ENCODE measurements at regions not wholly inside any gene's neighbourhood (a gene's known extent, or its start where the extent isn't known, plus 50 kb on each side); places are given as distances from the start of the nearest gene placed in this dataset.

- ChIA-PET POLR2A (no interaction called here), CTCF (no interaction called here)
- Histone ChIP-seq H3K4me3 (replicated peaks in 1 of 3; ENCODE audit: insufficient read depth in 1 of 3, low read depth in 1 of 3, low read length in 3 of 3) (no peak overlapping the region), H3K36me3 (ENCODE audit: control insufficient read depth in 2 of 2, extremely low read depth in 1 of 2, insufficient read depth in 2 of 2, low read length in 2 of 2) (no peaks in the 10 kb centered on the region), H3K27ac (ENCODE audit: insufficient read depth, low read depth, low read length) (no peak overlapping the region), H3K9me1 (replicated peaks; ENCODE audit: control insufficient read depth, extremely low read depth, insufficient read depth, low read length) (no peaks in the 10 kb centered on the region), H2AFZ (ENCODE audit: low read depth, low read length) (no peak overlapping the region), H3K4me1 (ENCODE audit: control insufficient read depth, extremely low read depth, insufficient read depth, low read length) (peaks cover 10% of the 10 kb centered on the region), H3K9me3 (replicated peaks; ENCODE audit: control insufficient read depth, insufficient read depth, low read length) (no peaks in the 10 kb centered on the region), H3K79me2 (ENCODE audit: control insufficient read depth, insufficient read depth, low read length) (no peaks in the 10 kb centered on the region), H3K27me3 (ENCODE audit: control insufficient read depth in 2 of 2, insufficient read depth in 2 of 2, low read length in 2 of 2) (no peaks in the 10 kb centered on the region), H3K4me2 (ENCODE audit: insufficient read depth, low read length) (no peak overlapping the region), H4K20me1 (replicated peaks; ENCODE audit: control insufficient read depth, extremely low read depth, insufficient read depth, low read length) (no peaks in the 10 kb centered on the region), H3K9ac (replicated peaks; ENCODE audit: extremely low read depth, insufficient read depth, low read length) (no peak overlapping the region)
- FAIRE-seq (no peak), DNase-seq (ENCODE audit: low read depth, low spot score) (no peak)
- no TSS peak for BruUV-seq (replicated peaks)
- intact Hi-C loops (cut with micrococcal nuclease), result no loop called here
- dilution Hi-C loops (cut with MboI; ENCODE audit: extremely low pct_ligation_motif_present, low sequenced_read_pairs), result no loop called here
- peak; percentile 63 for TF ChIP-seq GATA2 (IDR thresholded peaks at IDR 0.05; ENCODE audit: insufficient read depth, insufficient read length, low read depth, low read length)
- no peak for TF ChIP-seq CTCF (IDR thresholded peaks at IDR 0.05; ENCODE audit: extremely low read depth in 1 of 2, insufficient read depth in 1 of 2, low read depth in 1 of 2, low read length in 2 of 2)
These were observed 528.4 kb upstream of the NBEA start for GRCh38 chr13:34413538-34414210.

- FAIRE-seq, result no peak
- H2AFZ ChIP-seq (ENCODE audit: low read depth, low read length), result no peak overlapping the region
These were observed 527.5 kb upstream of the NBEA start for GRCh38 chr13:34414616-34415015.

More at GRCh38 chr13:34414616-34415015, 527.5 kb upstream of the NBEA start:
- intact Hi-C loops (cut with micrococcal nuclease) (no loop called here), dilution Hi-C loops (cut with MboI; ENCODE audit: extremely low pct_ligation_motif_present, low sequenced_read_pairs) (no loop called here)
- Histone ChIP-seq H3K9ac (replicated peaks; ENCODE audit: extremely low read depth, insufficient read depth, low read length) (no peak overlapping the region), H3K79me2 (ENCODE audit: control insufficient read depth, insufficient read depth, low read length) (no peaks in the 10 kb centered on the region), H3K4me1 (ENCODE audit: control insufficient read depth, extremely low read depth, insufficient read depth, low read length) (peaks cover 10% of the 10 kb centered on the region), H3K4me3 (replicated peaks in 1 of 3; ENCODE audit: insufficient read depth in 1 of 3, low read depth in 1 of 3, low read length in 3 of 3) (no peak overlapping the region), H3K9me1 (replicated peaks; ENCODE audit: control insufficient read depth, extremely low read depth, insufficient read depth, low read length) (no peaks in the 10 kb centered on the region), H3K4me2 (ENCODE audit: insufficient read depth, low read length) (no peak overlapping the region), H3K9me3 (replicated peaks; ENCODE audit: control insufficient read depth, insufficient read depth, low read length) (no peaks in the 10 kb centered on the region), H4K20me1 (replicated peaks; ENCODE audit: control insufficient read depth, extremely low read depth, insufficient read depth, low read length) (no peaks in the 10 kb centered on the region), H3K27ac (ENCODE audit: insufficient read depth, low read depth, low read length) (no peak overlapping the region), H3K36me3 (ENCODE audit: control insufficient read depth in 2 of 2, extremely low read depth in 1 of 2, insufficient read depth in 2 of 2, low read length in 2 of 2) (no peaks in the 10 kb centered on the region), H3K27me3 (ENCODE audit: control insufficient read depth in 2 of 2, insufficient read depth in 2 of 2, low read length in 2 of 2) (no peaks in the 10 kb centered on the region)
- no TSS peak for BruUV-seq (replicated peaks)
- CTCF ChIA-PET, result no interaction called here
- TF ChIP-seq EZH2 (IDR thresholded peaks at IDR 0.05; ENCODE audit: borderline replicate concordance, low read depth, low read length, severe bottlenecking) (no peak), FOS (IDR thresholded peaks at IDR 0.05; ENCODE audit: borderline replicate concordance, insufficient read depth, low read length) (no peak), GATA2 (IDR thresholded peaks at IDR 0.05; ENCODE audit: insufficient read depth, insufficient read length, low read depth, low read length) (no peak), MAX (IDR thresholded peaks at IDR 0.05; ENCODE audit: insufficient read depth, insufficient read length) (no peak), POLR2A (IDR thresholded peaks at IDR 0.05; ENCODE audit: low read depth, low read length) (no peak), MYC (IDR thresholded peaks at IDR 0.05; ENCODE audit: low read depth, low read length) (no peak), CTCF (IDR thresholded peaks at IDR 0.05; ENCODE audit: extremely low read depth in 1 of 2, insufficient read depth in 1 of 2, low read depth in 1 of 2, low read length in 2 of 2) (no peak), POLR2AphosphoS5 (IDR thresholded peaks at IDR 0.05; ENCODE audit: insufficient read depth, low read depth, low read length) (no peak), JUN (IDR thresholded peaks at IDR 0.05; ENCODE audit: borderline replicate concordance, insufficient read depth, insufficient read length, low read depth) (no peak)
- POLR2A ChIA-PET, result interaction anchor here (0.6 kb wide), 1 partner anchor 57 kb away, joined by 3 read pairs; no protein-coding TSS in a partner anchor
- no peak for DNase-seq (ENCODE audit: low read depth, low spot score)
